ENCODE measurements at regions not wholly inside any gene's neighbourhood (a gene's known extent, or its start where the extent isn't known, plus 50 kb on each side); places are given as distances from the start of the nearest gene placed in this dataset.

DNA sequence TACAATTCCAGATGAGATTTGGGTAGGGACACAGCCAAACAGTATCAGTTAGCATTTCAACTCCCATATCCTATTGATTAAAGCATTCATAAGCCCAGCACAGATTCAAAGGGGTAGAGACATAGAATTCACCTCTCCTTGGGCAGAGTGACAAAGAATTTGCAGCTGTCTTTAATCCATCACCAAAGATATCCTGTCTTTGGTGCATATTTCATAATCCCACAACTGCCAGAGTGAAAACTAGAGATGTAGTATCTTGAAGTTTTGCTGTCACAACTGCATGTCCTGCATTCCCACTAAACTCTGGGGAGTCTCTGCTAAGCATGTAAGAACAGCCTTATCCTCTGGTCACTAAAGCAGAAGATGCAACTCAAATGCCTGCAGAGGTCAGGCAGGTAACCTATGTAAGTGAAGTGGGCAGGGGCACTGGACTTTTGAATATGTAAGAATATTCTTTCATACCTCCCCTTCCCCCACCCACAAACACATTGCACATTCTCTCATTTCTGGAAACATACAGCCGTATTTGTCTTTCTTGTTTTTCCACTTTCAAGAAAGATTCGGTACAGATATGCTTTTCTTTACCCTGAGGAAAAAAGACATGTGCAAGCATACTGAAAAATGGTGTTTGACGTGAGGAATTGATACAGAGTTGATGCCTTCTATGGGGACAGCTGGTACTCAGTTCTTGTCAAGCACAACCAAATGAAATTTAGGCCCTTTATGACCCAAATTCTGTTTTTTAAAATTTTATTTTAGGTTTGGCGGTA lies 283.1 kb downstream of the SP3 start:
- TF ChIP-seq, protein P1, sequence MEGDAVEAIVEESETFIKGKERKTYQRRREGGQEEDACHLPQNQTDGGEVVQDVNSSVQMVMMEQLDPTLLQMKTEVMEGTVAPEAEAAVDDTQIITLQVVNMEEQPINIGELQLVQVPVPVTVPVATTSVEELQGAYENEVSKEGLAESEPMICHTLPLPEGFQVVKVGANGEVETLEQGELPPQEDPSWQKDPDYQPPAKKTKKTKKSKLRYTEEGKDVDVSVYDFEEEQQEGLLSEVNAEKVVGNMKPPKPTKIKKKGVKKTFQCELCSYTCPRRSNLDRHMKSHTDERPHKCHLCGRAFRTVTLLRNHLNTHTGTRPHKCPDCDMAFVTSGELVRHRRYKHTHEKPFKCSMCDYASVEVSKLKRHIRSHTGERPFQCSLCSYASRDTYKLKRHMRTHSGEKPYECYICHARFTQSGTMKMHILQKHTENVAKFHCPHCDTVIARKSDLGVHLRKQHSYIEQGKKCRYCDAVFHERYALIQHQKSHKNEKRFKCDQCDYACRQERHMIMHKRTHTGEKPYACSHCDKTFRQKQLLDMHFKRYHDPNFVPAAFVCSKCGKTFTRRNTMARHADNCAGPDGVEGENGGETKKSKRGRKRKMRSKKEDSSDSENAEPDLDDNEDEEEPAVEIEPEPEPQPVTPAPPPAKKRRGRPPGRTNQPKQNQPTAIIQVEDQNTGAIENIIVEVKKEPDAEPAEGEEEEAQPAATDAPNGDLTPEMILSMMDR (IDR thresholded peaks at IDR 0.05), result no peak
- TF ChIP-seq POLR2AphosphoS5 (IDR thresholded peaks at IDR 0.05) (no peak), POLR2A (IDR thresholded peaks at IDR 0.05) (no peak)

Measured in stomach (tissue), 4 donors.